Panc1 (cell line): ENCODE measurements at regions not wholly inside any gene's neighbourhood (a gene's known extent, or its start where the extent isn't known, plus 50 kb on each side); places are given as distances from the start of the nearest gene placed in this dataset.

Experiments
- ATAC-seq: fragments of 200-7000 bp; cut with Tn5 transposase; 2 replicates; pipeline ENCODE4 v1.9.1; 2020; ENCODE audit warnings: mild to moderate bottlenecking, moderate library complexity
- BruUV-seq: library from RNA; stranded (reverse); fragments of 400-500 nt; replicated peaks from 2 replicates; lab custom pipeline; 2021; lab: Mats Ljungman, UMichigan
- CTCF ChIA-PET: fragments of 300-600 bp; sonication (Branson Sonifier 250); formaldehyde crosslinking; loops from one replicate; lab custom pipeline; 2022; ENCODE audit warnings: antibody characterized with exemption; lab: Charles Lee
- POLR2A ChIA-PET: fragments of 300-600 bp; sonication (Branson Sonifier 250); formaldehyde crosslinking; loops from one replicate; lab custom pipeline; 2022; ENCODE audit warnings: antibody characterized with exemption; lab: Charles Lee
- DNase-seq: peaks from one replicate; pipeline ENCODE4 v3.0.0-alpha.2; 2010; ENCODE audit warnings: low read depth, low spot score
- H3K27ac ChIP-seq: 2 replicates; pipeline ENCODE4 v1.5.1; 2011; ENCODE audit warnings: mild to moderate bottlenecking, low read length, inconsistent platforms
- H3K27me3 ChIP-seq: fragments of 200-500 bp; sonication (Bioruptor generic); 2 replicates; pipeline ENCODE4 v1.6.0; 2014; ENCODE audit warnings: low read length, inconsistent platforms; ENCODE audit not compliant: control insufficient read depth, insufficient read depth
- H3K36me3 ChIP-seq: fragments of 200-500 bp; sonication (Bioruptor generic); 2 replicates; pipeline ENCODE4 v1.5.1; 2014; ENCODE audit warnings: inconsistent platforms, mild to moderate bottlenecking, low read length, moderate library complexity; ENCODE audit not compliant: control insufficient read depth, insufficient read depth
- H3K4me1 ChIP-seq: 2 replicates; pipeline ENCODE4 v1.5.1; 2011; ENCODE audit warnings: inconsistent platforms, mild to moderate bottlenecking, low read length, moderate library complexity; ENCODE audit not compliant: control insufficient read depth, insufficient read depth
- H3K4me3 ChIP-seq, 2 experiments: 2 replicates each; pipeline ENCODE4 v1.5.1; 2011 to 2012; ENCODE audit warnings: low read depth in 2 of 2, low read length in 2 of 2, mild to moderate bottlenecking in 2 of 2, inconsistent platforms in 1 of 2, moderate library complexity in 1 of 2
- H3K9me3 ChIP-seq: fragments of 200-500 bp; sonication (Bioruptor generic); 2 replicates; pipeline ENCODE4 v1.5.1; 2014; ENCODE audit warnings: low read depth, mild to moderate bottlenecking, inconsistent platforms, low read length, moderate library complexity; ENCODE audit not compliant: control insufficient read depth, insufficient read depth
- POLR2AphosphoS5 ChIP-seq: IDR thresholded peaks from 2 replicates; pipeline ENCODE4 v1.6.1; 2012; ENCODE audit warnings: mild to moderate bottlenecking, low read depth, low read length, moderate library complexity
- SIN3A ChIP-seq: IDR thresholded peaks from 2 replicates; pipeline ENCODE4 v1.6.1; 2012; ENCODE audit warnings: low read depth, mild to moderate bottlenecking, low read length, moderate library complexity, borderline replicate concordance; ENCODE audit not compliant: insufficient read depth
- TCF7L2 ChIP-seq: IDR thresholded peaks from 2 replicates; pipeline ENCODE4 v1.6.1; 2011; ENCODE audit warnings: mild to moderate bottlenecking, low read depth, low read length, inconsistent platforms
- in situ Hi-C: cut with HindIII; loops from 2 replicates; pipeline ENCODE4 v1.10.0; 2016; ENCODE audit warnings: low sequenced_read_pairs, low pct_unique_long_range_greater_than_20kb
- intact Hi-C: fragments of 100-400 bp; cut with micrococcal nuclease; formaldehyde crosslinking; loops from one replicate; pipeline ENCODE4 v1.10.0; 2022; ENCODE audit not compliant: unreplicated experiment
- TF ChIP-seq, protein P1 (sequence below), 2 experiments: IDR thresholded peaks; 2 replicates each; pipeline ENCODE4 v1.6.1; 2011 to 2012; ENCODE audit warnings: low read depth in 2 of 2, control low read depth in 1 of 2, low read length in 1 of 2, mild to moderate bottlenecking in 1 of 2, moderate library complexity in 1 of 2; ENCODE audit not compliant: insufficient read depth in 1 of 2
- TF ChIP-seq, protein P2 (sequence below): fragments of 450-650 bp; IDR thresholded peaks from 2 replicates; pipeline ENCODE4 v1.5.1; 2017; ENCODE audit warnings: mild to moderate bottlenecking

DNA sequence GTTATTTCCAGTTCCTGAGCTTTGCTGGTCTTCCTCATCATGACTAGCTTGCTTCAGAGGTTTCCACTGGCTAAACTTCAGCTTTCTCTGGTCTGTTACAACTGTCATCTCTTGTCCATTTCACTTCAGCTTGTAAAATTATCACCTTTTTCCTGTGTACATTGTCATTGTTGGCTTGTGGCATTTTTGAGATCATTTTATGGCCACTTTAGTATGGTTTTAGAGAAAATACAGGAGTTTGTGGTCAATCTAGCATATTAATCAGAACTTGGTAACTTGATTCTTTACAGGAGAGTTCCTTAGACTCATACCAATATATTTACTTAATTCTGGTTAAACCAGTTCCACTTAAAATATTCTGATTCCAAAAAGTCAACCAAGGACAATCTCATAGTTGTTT lies 235.9 kb upstream of the KITLG start:
- no peak for TF ChIP-seq SIN3A
- no peak for TF ChIP-seq POLR2AphosphoS5
- TF ChIP-seq, protein P1, sequence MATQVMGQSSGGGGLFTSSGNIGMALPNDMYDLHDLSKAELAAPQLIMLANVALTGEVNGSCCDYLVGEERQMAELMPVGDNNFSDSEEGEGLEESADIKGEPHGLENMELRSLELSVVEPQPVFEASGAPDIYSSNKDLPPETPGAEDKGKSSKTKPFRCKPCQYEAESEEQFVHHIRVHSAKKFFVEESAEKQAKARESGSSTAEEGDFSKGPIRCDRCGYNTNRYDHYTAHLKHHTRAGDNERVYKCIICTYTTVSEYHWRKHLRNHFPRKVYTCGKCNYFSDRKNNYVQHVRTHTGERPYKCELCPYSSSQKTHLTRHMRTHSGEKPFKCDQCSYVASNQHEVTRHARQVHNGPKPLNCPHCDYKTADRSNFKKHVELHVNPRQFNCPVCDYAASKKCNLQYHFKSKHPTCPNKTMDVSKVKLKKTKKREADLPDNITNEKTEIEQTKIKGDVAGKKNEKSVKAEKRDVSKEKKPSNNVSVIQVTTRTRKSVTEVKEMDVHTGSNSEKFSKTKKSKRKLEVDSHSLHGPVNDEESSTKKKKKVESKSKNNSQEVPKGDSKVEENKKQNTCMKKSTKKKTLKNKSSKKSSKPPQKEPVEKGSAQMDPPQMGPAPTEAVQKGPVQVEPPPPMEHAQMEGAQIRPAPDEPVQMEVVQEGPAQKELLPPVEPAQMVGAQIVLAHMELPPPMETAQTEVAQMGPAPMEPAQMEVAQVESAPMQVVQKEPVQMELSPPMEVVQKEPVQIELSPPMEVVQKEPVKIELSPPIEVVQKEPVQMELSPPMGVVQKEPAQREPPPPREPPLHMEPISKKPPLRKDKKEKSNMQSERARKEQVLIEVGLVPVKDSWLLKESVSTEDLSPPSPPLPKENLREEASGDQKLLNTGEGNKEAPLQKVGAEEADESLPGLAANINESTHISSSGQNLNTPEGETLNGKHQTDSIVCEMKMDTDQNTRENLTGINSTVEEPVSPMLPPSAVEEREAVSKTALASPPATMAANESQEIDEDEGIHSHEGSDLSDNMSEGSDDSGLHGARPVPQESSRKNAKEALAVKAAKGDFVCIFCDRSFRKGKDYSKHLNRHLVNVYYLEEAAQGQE (IDR thresholded peaks at IDR 0.05; ENCODE audit: insufficient read depth in 1 of 2, low read depth in 2 of 2, low read length in 1 of 2) = no peak
- TF ChIP-seq TCF7L2 = no peak
- TF ChIP-seq, protein P2, sequence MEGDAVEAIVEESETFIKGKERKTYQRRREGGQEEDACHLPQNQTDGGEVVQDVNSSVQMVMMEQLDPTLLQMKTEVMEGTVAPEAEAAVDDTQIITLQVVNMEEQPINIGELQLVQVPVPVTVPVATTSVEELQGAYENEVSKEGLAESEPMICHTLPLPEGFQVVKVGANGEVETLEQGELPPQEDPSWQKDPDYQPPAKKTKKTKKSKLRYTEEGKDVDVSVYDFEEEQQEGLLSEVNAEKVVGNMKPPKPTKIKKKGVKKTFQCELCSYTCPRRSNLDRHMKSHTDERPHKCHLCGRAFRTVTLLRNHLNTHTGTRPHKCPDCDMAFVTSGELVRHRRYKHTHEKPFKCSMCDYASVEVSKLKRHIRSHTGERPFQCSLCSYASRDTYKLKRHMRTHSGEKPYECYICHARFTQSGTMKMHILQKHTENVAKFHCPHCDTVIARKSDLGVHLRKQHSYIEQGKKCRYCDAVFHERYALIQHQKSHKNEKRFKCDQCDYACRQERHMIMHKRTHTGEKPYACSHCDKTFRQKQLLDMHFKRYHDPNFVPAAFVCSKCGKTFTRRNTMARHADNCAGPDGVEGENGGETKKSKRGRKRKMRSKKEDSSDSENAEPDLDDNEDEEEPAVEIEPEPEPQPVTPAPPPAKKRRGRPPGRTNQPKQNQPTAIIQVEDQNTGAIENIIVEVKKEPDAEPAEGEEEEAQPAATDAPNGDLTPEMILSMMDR = no peak
- DNase-seq (no peak), ATAC-seq (no peak)
- ChIA-PET CTCF (no interaction called here), POLR2A (no interaction called here)
- H3K4me1 ChIP-seq = no peaks in the 10 kb centered on the region
- no peaks in the 10 kb centered on the region for H3K36me3 ChIP-seq
- no peaks in the 10 kb centered on the region for H3K27me3 ChIP-seq
- no peak overlapping the region for H3K27ac ChIP-seq
- no TSS peak for BruUV-seq
- in situ Hi-C loops (no loop called here), intact Hi-C loops (no loop called here)
- H3K4me3 ChIP-seq = no peak overlapping the region
- no peaks in the 10 kb centered on the region for H3K9me3 ChIP-seq

DNA sequence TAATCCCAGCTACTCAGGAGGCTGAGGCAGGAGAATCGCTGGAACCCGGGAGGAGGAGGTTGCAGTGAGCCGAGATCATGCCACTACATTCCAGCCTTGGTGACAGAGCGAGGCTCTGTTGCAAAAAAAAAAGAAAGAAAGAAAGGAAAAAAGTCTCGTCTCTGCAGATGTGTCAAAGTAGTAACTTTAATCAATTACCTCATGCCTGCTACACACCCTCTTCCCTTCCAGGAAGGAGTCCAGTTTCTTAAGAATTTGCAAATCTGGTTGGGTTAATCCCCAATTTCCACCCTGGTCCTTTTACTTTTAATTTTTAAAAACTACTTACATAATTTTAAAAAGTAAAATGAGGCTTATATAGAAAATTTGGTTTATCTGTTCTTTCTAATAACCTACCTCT lies 234.5 kb upstream of the KITLG start:
- intact Hi-C loops (no loop called here), in situ Hi-C loops (no loop called here)
- no peaks in the 10 kb centered on the region for H3K36me3 ChIP-seq
- DNase-seq (no peak), ATAC-seq (no peak)
- no peaks in the 10 kb centered on the region for H3K4me1 ChIP-seq
- no peak overlapping the region for H3K4me3 ChIP-seq
- ChIA-PET CTCF (no interaction called here), POLR2A (no interaction called here)
- no peak for TF ChIP-seq SIN3A
- TF ChIP-seq, protein P2 = no peak
- no peak overlapping the region for H3K27ac ChIP-seq
- no TSS peak for BruUV-seq
- H3K9me3 ChIP-seq = no peaks in the 10 kb centered on the region
- no peaks in the 10 kb centered on the region for H3K27me3 ChIP-seq

DNA sequence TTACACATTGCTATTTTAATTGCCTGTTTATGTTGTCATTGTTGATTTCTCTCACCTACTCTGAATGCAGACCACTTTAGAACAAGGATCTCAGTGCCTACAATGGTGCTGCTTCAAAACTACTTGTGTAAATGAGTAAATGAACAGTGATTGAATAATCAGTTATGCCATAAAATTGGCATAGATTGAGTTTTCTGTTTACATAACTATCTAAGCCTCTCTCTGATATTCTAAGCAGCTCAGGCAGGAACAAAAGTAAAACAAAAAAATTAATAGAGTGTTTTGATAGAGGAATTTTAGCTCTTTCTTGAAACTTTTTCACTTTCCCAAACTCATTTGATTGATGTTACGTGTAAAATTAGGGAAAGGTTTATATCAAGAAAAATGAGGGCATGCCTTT lies 232.3 kb upstream of the KITLG start:
- no peaks in the 10 kb centered on the region for H3K9me3 ChIP-seq
- BruUV-seq = no TSS peak
- DNase-seq (no peak), ATAC-seq (no peak)
- H3K27me3 ChIP-seq = no peaks in the 10 kb centered on the region
- POLR2A ChIA-PET = no interaction called here
- no peaks in the 10 kb centered on the region for H3K4me1 ChIP-seq
- H3K27ac ChIP-seq = no peak overlapping the region
- no peaks in the 10 kb centered on the region for H3K36me3 ChIP-seq
- in situ Hi-C loops (no loop called here), intact Hi-C loops (no loop called here)
- CTCF ChIA-PET = no interaction called here
- TF ChIP-seq TCF7L2 (no peak), SIN3A (no peak), POLR2AphosphoS5 (no peak)
- TF ChIP-seq, protein P1 (IDR thresholded peaks at IDR 0.05; ENCODE audit: insufficient read depth in 1 of 2, low read depth in 2 of 2, low read length in 1 of 2) = no peak
- TF ChIP-seq, protein P2 = no peak
- H3K4me3 ChIP-seq = no peak overlapping the region
